ENCODE measurements at regions not wholly inside any gene's neighbourhood (a gene's known extent, or its start where the extent isn't known, plus 50 kb on each side); places are given as distances from the start of the nearest gene placed in this dataset.

GRCh38 chr3:18841422-18842343 is 306.6 kb upstream of the KCNH8 start:
- no peak overlapping the region for H3K4me3 ChIP-seq
- no peak overlapping the region for H3K27ac ChIP-seq

GRCh38 chr3:18840535-18841137 is 307.7 kb upstream of the KCNH8 start:
- H3K27ac ChIP-seq, result no peak overlapping the region
- H3K4me3 ChIP-seq, result no peak overlapping the region

- no peak overlapping the region for H3K4me3 ChIP-seq
- H3K27ac ChIP-seq, result no peak overlapping the region
Observed at GRCh38 chr3:18838758-18839157, 309.6 kb upstream of the KCNH8 start.

GRCh38 chr3:18837137-18837755 is 311.1 kb upstream of the KCNH8 start:
- Histone ChIP-seq H3K4me3 (no peak overlapping the region), H3K27ac (no peak overlapping the region)

GRCh38 chr3:18835021-18835420 is 313.3 kb upstream of the KCNH8 start:
- Histone ChIP-seq H3K4me3 (no peak overlapping the region), H3K27ac (no peak overlapping the region)

- no peak overlapping the region for H3K27ac ChIP-seq
- H3K4me3 ChIP-seq, result no peak overlapping the region
Observed at GRCh38 chr3:18830087-18830486, 318.2 kb upstream of the KCNH8 start.

- Histone ChIP-seq H3K27ac (no peak overlapping the region), H3K4me3 (no peak overlapping the region)
Observed at GRCh38 chr3:18828637-18829036, 319.7 kb upstream of the KCNH8 start.

GRCh38 chr3:18827664-18828063 is 320.6 kb upstream of the KCNH8 start:
- H3K4me3 ChIP-seq, result no peak overlapping the region
- no peak overlapping the region for H3K27ac ChIP-seq

- Histone ChIP-seq H3K4me3 (no peak overlapping the region), H3K27ac (no peak overlapping the region)
Observed at GRCh38 chr3:18825665-18826064, 322.6 kb upstream of the KCNH8 start.

- no peak overlapping the region for H3K27ac ChIP-seq
Observed at GRCh38 chr3:18813300-18813699, 335.0 kb upstream of the KCNH8 start.

GRCh38 chr3:18812316-18812715 is 336.0 kb upstream of the KCNH8 start:
- Histone ChIP-seq H3K27ac (no peak overlapping the region), H3K4me3 (no peak overlapping the region)

More at GRCh38 chr3:18813300-18813699, 335.0 kb upstream of the KCNH8 start:
- H3K4me3 ChIP-seq, result no peak overlapping the region

- H3K27ac ChIP-seq, result no peak overlapping the region
- H3K4me3 ChIP-seq, result no peak overlapping the region
Observed at GRCh38 chr3:18810306-18810661, 338.0 kb upstream of the KCNH8 start.

GRCh38 chr3:18809640-18810305 is 338.5 kb upstream of the KCNH8 start:
- Histone ChIP-seq H3K27ac (no peak overlapping the region), H3K4me3 (no peak overlapping the region)

GRCh38 chr3:18808429-18808828 is 339.9 kb upstream of the KCNH8 start:
- no peak overlapping the region for H3K27ac ChIP-seq

GRCh38 chr3:18807593-18807992 is 340.7 kb upstream of the KCNH8 start:
- H3K27ac ChIP-seq, result no peak overlapping the region
- no peak overlapping the region for H3K4me3 ChIP-seq

More at GRCh38 chr3:18808429-18808828, 339.9 kb upstream of the KCNH8 start:
- H3K4me3 ChIP-seq, result no peak overlapping the region

- Histone ChIP-seq H3K4me3 (no peak overlapping the region), H3K27ac (no peak overlapping the region)
Observed at GRCh38 chr3:18806633-18807032, 341.7 kb upstream of the KCNH8 start.

GRCh38 chr3:18797378-18797777 is 350.9 kb upstream of the KCNH8 start:
- no peak overlapping the region for H3K4me3 ChIP-seq
- H3K27ac ChIP-seq, result no peak overlapping the region

GRCh38 chr3:18795078-18795477 is 353.2 kb upstream of the KCNH8 start:
- no peak overlapping the region for H3K4me3 ChIP-seq
- no peak overlapping the region for H3K27ac ChIP-seq

- Histone ChIP-seq H3K27ac (no peak overlapping the region), H3K4me3 (no peak overlapping the region)
Observed at GRCh38 chr3:18791752-18792151, 356.6 kb upstream of the KCNH8 start.

- no peak overlapping the region for H3K27ac ChIP-seq
- H3K4me3 ChIP-seq, result no peak overlapping the region
Observed at GRCh38 chr3:18791182-18791581, 357.1 kb upstream of the KCNH8 start.
